Endodermal cell (in vitro differentiated cells): ENCODE measurements at regions not wholly inside any gene's neighbourhood (a gene's known extent, or its start where the extent isn't known, plus 50 kb on each side); places are given as distances from the start of the nearest gene placed in this dataset.

Experiments used
- DNase-seq: peaks from one replicate; pipeline ENCODE4 v3.0.0-alpha.2; 2017
- H3K27ac ChIP-seq: 2 replicates; pipeline ENCODE4 v1.5.1; 2013; ENCODE audit warnings: mild to moderate bottlenecking, low read depth, low read length, moderate library complexity
- H3K27me3 ChIP-seq: 2 replicates; pipeline ENCODE4 v1.6.1; 2013; ENCODE audit warnings: mild to moderate bottlenecking, low read length, moderate library complexity; ENCODE audit not compliant: insufficient read depth, control insufficient read depth, poor library complexity, severe bottlenecking
- H3K36me3 ChIP-seq: 2 replicates; pipeline ENCODE4 v1.7.0; 2013; ENCODE audit warnings: mild to moderate bottlenecking, low read length, moderate library complexity; ENCODE audit not compliant: control insufficient read depth, insufficient read depth
- H3K4me1 ChIP-seq: one replicate; pipeline ENCODE4 v1.7.0; 2013; ENCODE audit warnings: low read length; ENCODE audit not compliant: control insufficient read depth, insufficient read depth
- H3K4me3 ChIP-seq: 2 replicates; pipeline ENCODE4 v1.5.1; 2013; ENCODE audit warnings: mild to moderate bottlenecking, low read length, moderate library complexity
- H3K9ac ChIP-seq: 2 replicates; pipeline ENCODE4 v1.6.1; 2013; ENCODE audit warnings: mild to moderate bottlenecking, low read length, moderate library complexity; ENCODE audit not compliant: poor library complexity, severe bottlenecking; ENCODE audit errors: extremely low read depth
- H3K9me3 ChIP-seq: 2 replicates; pipeline ENCODE4 v1.6.1; 2013; ENCODE audit warnings: mild to moderate bottlenecking, low read length, moderate library complexity; ENCODE audit not compliant: control insufficient read depth
- H3K27ac Mint-ChIP-seq: 2 replicates; pipeline ENCODE4 v1.8.0; 2020; ENCODE audit warnings: mixed read lengths
- H3K27me3 Mint-ChIP-seq: 2 replicates; pipeline ENCODE4 v1.8.0; 2021; ENCODE audit warnings: mild to moderate bottlenecking, mixed read lengths; ENCODE audit not compliant: insufficient read depth
- H3K36me3 Mint-ChIP-seq: 2 replicates; pipeline ENCODE4 v1.8.0; 2020; ENCODE audit warnings: low read depth, mixed read lengths
- H3K4me1 Mint-ChIP-seq: 2 replicates; pipeline ENCODE4 v1.8.0; 2020; ENCODE audit warnings: mixed read lengths
- H3K4me3 Mint-ChIP-seq: 2 replicates; pipeline ENCODE4 v1.8.0; 2020; ENCODE audit warnings: mild to moderate bottlenecking, moderate library complexity, mixed read lengths
- H3K9me3 Mint-ChIP-seq: 2 replicates; pipeline ENCODE4 v1.8.0; 2020; ENCODE audit warnings: mild to moderate bottlenecking, mixed read lengths
- WGBS, 2 experiments: methylation state at CpG; one replicate each; pipeline versions ENCODE4 v1.1.5 to v1.1.7; 2013; ENCODE audit warnings: missing lambda C conversion rate in 2 of 2, mixed read lengths in 1 of 2; ENCODE audit not compliant: insufficient coverage in 1 of 2, insufficient read length in 1 of 2; 5-methylcytosine and 5-hydroxymethylcytosine counted together
- TF ChIP-seq, protein P1 (sequence below): fragments of 200-600 bp; sonication (generic); conservative IDR thresholded peaks from 2 replicates; pipeline ENCODE4 v1.5.0; 2021; ENCODE audit warnings: antibody characterized with exemption, mild to moderate bottlenecking

DNA sequence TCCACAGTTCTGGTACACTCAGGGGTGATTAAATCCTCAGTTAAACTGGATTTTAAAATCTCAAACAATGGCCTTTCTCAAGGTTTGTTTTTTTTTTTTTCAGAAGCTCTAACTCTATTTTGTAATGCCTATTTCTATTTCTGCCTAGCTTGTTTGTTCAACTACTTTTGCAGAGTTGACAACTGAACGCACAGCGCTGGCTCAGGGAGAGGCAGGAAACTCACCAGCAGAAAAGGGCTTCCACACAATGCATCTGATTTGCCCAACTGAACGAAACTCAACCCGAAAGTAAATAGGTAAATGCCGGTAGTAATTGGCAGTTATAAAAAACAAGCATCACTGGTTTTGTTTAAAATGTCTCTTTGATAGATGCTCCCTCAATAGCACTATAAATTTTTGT lies 52.7 kb upstream of the CNEP1R1 start:
- no peak overlapping the region for H3K4me3 Mint-ChIP-seq
- H3K36me3 Mint-ChIP-seq = no peaks in the 10 kb centered on the region
- no peaks in the 10 kb centered on the region for H3K36me3 ChIP-seq
- H3K9me3 Mint-ChIP-seq = peaks cover 3% of the 10 kb centered on the region
- H3K4me1 Mint-ChIP-seq = peaks cover 5% of the 10 kb centered on the region
- no peak overlapping the region for H3K27ac Mint-ChIP-seq
- TF ChIP-seq, protein P1, sequence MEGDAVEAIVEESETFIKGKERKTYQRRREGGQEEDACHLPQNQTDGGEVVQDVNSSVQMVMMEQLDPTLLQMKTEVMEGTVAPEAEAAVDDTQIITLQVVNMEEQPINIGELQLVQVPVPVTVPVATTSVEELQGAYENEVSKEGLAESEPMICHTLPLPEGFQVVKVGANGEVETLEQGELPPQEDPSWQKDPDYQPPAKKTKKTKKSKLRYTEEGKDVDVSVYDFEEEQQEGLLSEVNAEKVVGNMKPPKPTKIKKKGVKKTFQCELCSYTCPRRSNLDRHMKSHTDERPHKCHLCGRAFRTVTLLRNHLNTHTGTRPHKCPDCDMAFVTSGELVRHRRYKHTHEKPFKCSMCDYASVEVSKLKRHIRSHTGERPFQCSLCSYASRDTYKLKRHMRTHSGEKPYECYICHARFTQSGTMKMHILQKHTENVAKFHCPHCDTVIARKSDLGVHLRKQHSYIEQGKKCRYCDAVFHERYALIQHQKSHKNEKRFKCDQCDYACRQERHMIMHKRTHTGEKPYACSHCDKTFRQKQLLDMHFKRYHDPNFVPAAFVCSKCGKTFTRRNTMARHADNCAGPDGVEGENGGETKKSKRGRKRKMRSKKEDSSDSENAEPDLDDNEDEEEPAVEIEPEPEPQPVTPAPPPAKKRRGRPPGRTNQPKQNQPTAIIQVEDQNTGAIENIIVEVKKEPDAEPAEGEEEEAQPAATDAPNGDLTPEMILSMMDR = no peak
- H3K27me3 ChIP-seq = no peaks in the 10 kb centered on the region
- H3K4me3 ChIP-seq = no peak overlapping the region
- DNase-seq = no peak
- peaks cover 3% of the 10 kb centered on the region for H3K27me3 Mint-ChIP-seq
- 93 to 94% methylated on average over 3 to 5 of the region's 5 CpGs for WGBS, 2 experiments
- no peaks in the 10 kb centered on the region for H3K4me1 ChIP-seq
- no peak overlapping the region for H3K27ac ChIP-seq
- no peaks in the 10 kb centered on the region for H3K9me3 ChIP-seq
- no peak overlapping the region for H3K9ac ChIP-seq

DNA sequence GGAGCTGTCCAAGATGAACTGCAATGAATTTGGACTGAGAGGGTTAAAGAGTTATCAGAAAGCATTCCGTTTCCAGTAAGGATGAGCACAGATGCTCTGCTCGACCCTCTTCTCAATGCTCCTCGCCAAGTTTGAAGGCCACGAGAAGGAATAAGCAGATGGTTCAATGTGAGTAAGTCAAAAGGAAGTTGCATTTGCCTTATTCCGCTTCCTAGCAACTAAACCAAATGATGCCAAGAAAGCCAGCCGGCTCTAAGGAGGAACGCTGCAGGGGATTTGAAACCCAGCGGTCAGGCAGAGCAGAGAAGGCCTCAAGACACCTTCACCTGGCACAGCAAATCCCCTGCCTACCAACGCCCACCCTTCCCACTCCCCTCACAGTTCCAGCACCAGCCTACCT lies 52.1 kb upstream of the CNEP1R1 start:
- Histone ChIP-seq H3K4me1 (no peaks in the 10 kb centered on the region), H3K4me3 (no peak overlapping the region), H3K27me3 (no peaks in the 10 kb centered on the region), H3K9ac (no peak overlapping the region), H3K9me3 (no peaks in the 10 kb centered on the region), H3K36me3 (no peaks in the 10 kb centered on the region), H3K27ac (no peak overlapping the region)
- no peak for DNase-seq
- TF ChIP-seq, protein P1 = no peak
- Mint-ChIP-seq H3K27ac (no peak overlapping the region), H3K4me3 (no peak overlapping the region), H3K36me3 (no peaks in the 10 kb centered on the region), H3K9me3 (peaks cover 7% of the 10 kb centered on the region), H3K27me3 (peaks cover 5% of the 10 kb centered on the region), H3K4me1 (peaks cover 5% of the 10 kb centered on the region)
- WGBS, 2 experiments = 89 to 92% methylated on average over 7 to 9 of the region's 9 CpGs
